H9 (cell line): ENCODE measurements at regions not wholly inside any gene's neighbourhood (a gene's known extent, or its start where the extent isn't known, plus 50 kb on each side); places are given as distances from the start of the nearest gene placed in this dataset.

Experiments
- DNase-seq: peaks from one replicate; pipeline ENCODE4 v3.0.0-alpha.2; 2017
- H2AFZ ChIP-seq: one replicate; pipeline ENCODE4 v1.6.1; 2013; ENCODE audit warnings: mild to moderate bottlenecking, low read length, control low read depth, moderate library complexity
- H2AK5ac ChIP-seq: 2 replicates; pipeline ENCODE4 v1.6.1; 2013; ENCODE audit warnings: low read length, control low read depth, mixed read lengths; ENCODE audit not compliant: insufficient read length
- H2BK120ac ChIP-seq: one replicate; pipeline ENCODE4 v1.6.1; 2013; ENCODE audit warnings: low read depth, mild to moderate bottlenecking, low read length, control low read depth, inconsistent platforms; ENCODE audit not compliant: poor library complexity, severe bottlenecking
- H2BK12ac ChIP-seq: 2 replicates; pipeline ENCODE4 v1.6.1; 2013; ENCODE audit warnings: low read length, control low read depth, mixed read lengths, low read depth; ENCODE audit not compliant: insufficient read length
- H2BK15ac ChIP-seq: 2 replicates; pipeline ENCODE4 v1.6.1; 2013; ENCODE audit warnings: low read depth, low read length, control low read depth
- H2BK20ac ChIP-seq: one replicate; pipeline ENCODE4 v1.6.1; 2013; ENCODE audit warnings: low read depth, mild to moderate bottlenecking, low read length, control low read depth, inconsistent platforms; ENCODE audit not compliant: poor library complexity, severe bottlenecking
- H2BK5ac ChIP-seq: 2 replicates; pipeline ENCODE4 v1.6.1; 2013; ENCODE audit warnings: low read length, control low read depth, mixed read lengths; ENCODE audit not compliant: insufficient read length
- H3K14ac ChIP-seq: 2 replicates; pipeline ENCODE4 v1.6.1; 2013; ENCODE audit warnings: low read length, control low read depth; ENCODE audit not compliant: insufficient read depth
- H3K18ac ChIP-seq: 2 replicates; pipeline ENCODE4 v1.6.1; 2013; ENCODE audit warnings: low read depth, mild to moderate bottlenecking, mixed read lengths, low read length, control low read depth; ENCODE audit not compliant: insufficient read length
- H3K23ac ChIP-seq: 2 replicates; pipeline ENCODE4 v1.6.1; 2013; ENCODE audit warnings: low read length, control low read depth, mixed read lengths, low read depth; ENCODE audit not compliant: insufficient read length
- H3K23me2 ChIP-seq: 2 replicates; pipeline ENCODE4 v1.6.1; 2013; ENCODE audit warnings: low read depth, mild to moderate bottlenecking, mixed read lengths, low read length, control low read depth; ENCODE audit not compliant: insufficient read length, poor library complexity, severe bottlenecking
- H3K27ac ChIP-seq: 2 replicates; pipeline ENCODE4 v1.5.1; 2013; ENCODE audit warnings: low read length, control low read depth, mixed read lengths, low read depth; ENCODE audit not compliant: insufficient read length
- H3K27me3 ChIP-seq: 2 replicates; pipeline ENCODE4 v1.6.1; 2013; ENCODE audit warnings: low read length, control low read depth, inconsistent platforms; ENCODE audit not compliant: insufficient read depth
- H3K4ac ChIP-seq: 2 replicates; pipeline ENCODE4 v1.6.1; 2013; ENCODE audit warnings: low read depth, mild to moderate bottlenecking, control low read depth, inconsistent platforms, low read length, moderate library complexity
- H3K4me1 ChIP-seq: 2 replicates; pipeline ENCODE4 v1.6.1; 2013; ENCODE audit warnings: low read length, control low read depth, inconsistent platforms; ENCODE audit not compliant: insufficient read depth
- H3K4me2 ChIP-seq: 2 replicates; pipeline ENCODE4 v1.6.1; 2013; ENCODE audit warnings: low read length, control low read depth, mixed read lengths; ENCODE audit not compliant: insufficient read length, insufficient read depth
- H3K56ac ChIP-seq: 2 replicates; pipeline ENCODE4 v1.6.1; 2013; ENCODE audit warnings: low read depth, mild to moderate bottlenecking, mixed read lengths, low read length, control low read depth; ENCODE audit not compliant: insufficient read length
- H3K79me1 ChIP-seq: 2 replicates; pipeline ENCODE4 v1.6.1; 2013; ENCODE audit warnings: low read depth, mild to moderate bottlenecking, moderate library complexity, low read length, control low read depth, inconsistent platforms; ENCODE audit not compliant: insufficient read depth, poor library complexity, severe bottlenecking
- H3K79me2 ChIP-seq: 2 replicates; pipeline ENCODE4 v1.6.1; 2013; ENCODE audit warnings: low read length, control low read depth, inconsistent platforms; ENCODE audit not compliant: insufficient read depth
- H3K9ac ChIP-seq: 2 replicates; pipeline ENCODE4 v1.6.1; 2013; ENCODE audit warnings: low read length, control low read depth, mixed read lengths; ENCODE audit not compliant: insufficient read length; ENCODE audit errors: extremely low read depth
- H3K9me3 ChIP-seq: one replicate; pipeline ENCODE4 v1.6.1; 2013; ENCODE audit warnings: low read depth, low read length, inconsistent platforms; ENCODE audit not compliant: control insufficient read depth
- H3T11ph ChIP-seq: one replicate; pipeline ENCODE4 v1.6.1; 2013; ENCODE audit warnings: mild to moderate bottlenecking, low read length, control low read depth, inconsistent platforms
- H4K20me1 ChIP-seq: one replicate; pipeline ENCODE4 v1.6.1; 2013; ENCODE audit not compliant: control insufficient read depth, insufficient read length, insufficient read depth
- H4K5ac ChIP-seq: 2 replicates; pipeline ENCODE4 v1.6.1; 2013; ENCODE audit warnings: low read depth, mild to moderate bottlenecking, mixed read lengths, low read length, control low read depth; ENCODE audit not compliant: insufficient read length
- H4K8ac ChIP-seq: replicated peaks from 2 replicates; pipeline ENCODE4 v1.6.1; 2013; ENCODE audit warnings: low read length, control low read depth, mixed read lengths, low read depth; ENCODE audit not compliant: insufficient read length
- H4K91ac ChIP-seq: 2 replicates; pipeline ENCODE4 v1.6.1; 2013; ENCODE audit warnings: low read depth, mild to moderate bottlenecking, moderate library complexity, mixed read lengths, low read length, control low read depth; ENCODE audit not compliant: insufficient read length
- H3K27ac Mint-ChIP-seq, 3 experiments: 2 replicates in 2 of 3; 3 replicates in 1 of 3; pipeline ENCODE4 v1.8.0; 2020 to 2021; ENCODE audit warnings: mixed read lengths in 3 of 3, mild to moderate bottlenecking in 1 of 3, moderate library complexity in 1 of 3
- H3K27me3 Mint-ChIP-seq: 2 replicates; pipeline ENCODE4 v1.8.0; 2021; ENCODE audit warnings: low read depth, mild to moderate bottlenecking, moderate library complexity, mixed read lengths
- H3K36me3 Mint-ChIP-seq, 3 experiments: 2 replicates in 2 of 3; 3 replicates in 1 of 3; pipeline ENCODE4 v1.8.0; 2020 to 2021; ENCODE audit warnings: low read depth in 3 of 3, mixed read lengths in 3 of 3; ENCODE audit not compliant: insufficient read depth in 1 of 3
- H3K4me1 Mint-ChIP-seq, 2 experiments: 2 replicates each; pipeline ENCODE4 v1.8.0; 2020; ENCODE audit warnings: mixed read lengths in 2 of 2
- H3K4me3 Mint-ChIP-seq, 2 experiments: 2 replicates in 1 of 2; 3 replicates in 1 of 2; pipeline ENCODE4 v1.8.0; 2020 to 2021; ENCODE audit warnings: mild to moderate bottlenecking in 2 of 2, mixed read lengths in 2 of 2, moderate library complexity in 1 of 2
- H3K9me3 Mint-ChIP-seq, 2 experiments: 2 replicates in 1 of 2; 3 replicates in 1 of 2; pipeline ENCODE4 v1.8.0; 2020; ENCODE audit warnings: mild to moderate bottlenecking in 2 of 2, mixed read lengths in 2 of 2, moderate library complexity in 1 of 2
- WGBS: extraction: QIAGEN DNeasy Blood & Tissue Kit; methylation state at CpG from one replicate; pipeline ENCODE4 v1.1.7; 2013; ENCODE audit warnings: missing lambda C conversion rate, low lambda C conversion rate, mixed read lengths; ENCODE audit not compliant: insufficient read length; ENCODE audit errors: extremely low coverage; 5-methylcytosine and 5-hydroxymethylcytosine counted together
- TF ChIP-seq, protein P1 (sequence below): fragments of 200-600 bp; sonication (generic); conservative IDR thresholded peaks from 3 replicates; pipeline ENCODE4 v1.8.0; 2021; ENCODE audit warnings: antibody characterized with exemption, mild to moderate bottlenecking

DNA sequence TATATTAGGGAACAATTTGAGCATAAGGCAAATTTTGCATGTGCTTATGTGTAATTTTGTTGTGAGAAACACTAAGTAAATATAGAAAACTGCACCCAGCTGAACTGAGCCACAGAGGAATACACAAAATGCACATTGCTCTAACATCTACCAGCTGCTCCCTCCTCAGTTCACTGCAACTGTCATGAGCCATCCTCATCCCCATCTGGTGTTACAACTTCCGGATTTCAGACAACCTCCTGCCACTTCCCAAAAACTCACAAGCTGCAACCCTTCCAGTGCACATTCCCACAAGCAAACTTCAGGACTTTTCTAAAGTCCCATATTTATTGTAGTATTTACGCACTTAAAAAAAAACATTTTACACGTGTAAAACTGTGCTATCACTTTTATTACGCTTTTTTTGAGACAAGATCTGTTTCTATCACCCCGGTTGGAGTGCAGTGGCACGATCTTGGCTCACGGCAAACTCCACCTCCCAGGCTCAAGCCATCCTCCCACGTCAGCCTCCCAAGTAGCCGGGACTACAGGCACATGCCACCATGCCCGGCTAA, 169.1 kb upstream of the TBX3 start:
- no peaks in the 10 kb centered on the region for H3K27me3 ChIP-seq
- H3K9ac ChIP-seq = no peak overlapping the region
- H4K5ac ChIP-seq = no peak overlapping the region
- H3K27ac ChIP-seq = no peak overlapping the region
- no peak overlapping the region for H3T11ph ChIP-seq
- Mint-ChIP-seq H3K4me3 (no peak overlapping the region), H3K36me3 (peaks cover 0 to 9% (median 0%) of the 10 kb centered on the region in 3 experiments; a peak in 2 of 7 replicates), H3K27ac (no peak overlapping the region), H3K9me3 (peaks cover 6 to 9% of the 10 kb centered on the region in 2 experiments; a peak in 4 of 5 replicates), H3K27me3 (peaks cover 8% of the 10 kb centered on the region), H3K4me1 (no peaks in the 10 kb centered on the region)
- H3K79me2 ChIP-seq = no peaks in the 10 kb centered on the region
- H4K20me1 ChIP-seq = no peaks in the 10 kb centered on the region
- no peak overlapping the region for H4K91ac ChIP-seq
- no peak overlapping the region for H2BK120ac ChIP-seq
- H3K56ac ChIP-seq = no peak overlapping the region
- no peak overlapping the region for H3K23ac ChIP-seq
- H2AK5ac ChIP-seq = no peak overlapping the region
- no CpG with 5 or more reads among the region's 10 CpGs for WGBS
- no peaks in the 10 kb centered on the region for H3K9me3 ChIP-seq
- no peak overlapping the region for H2BK20ac ChIP-seq
- H4K8ac ChIP-seq = no peak overlapping the region
- no peak overlapping the region for H3K4me2 ChIP-seq
- no peak overlapping the region for H3K14ac ChIP-seq
- H2BK5ac ChIP-seq = no peak overlapping the region
- no peaks in the 10 kb centered on the region for H3K23me2 ChIP-seq
- H3K4me1 ChIP-seq = no peaks in the 10 kb centered on the region
- no peak for DNase-seq
- H3K18ac ChIP-seq = no peak overlapping the region
- no peak overlapping the region for H2BK12ac ChIP-seq
- TF ChIP-seq, protein P1, sequence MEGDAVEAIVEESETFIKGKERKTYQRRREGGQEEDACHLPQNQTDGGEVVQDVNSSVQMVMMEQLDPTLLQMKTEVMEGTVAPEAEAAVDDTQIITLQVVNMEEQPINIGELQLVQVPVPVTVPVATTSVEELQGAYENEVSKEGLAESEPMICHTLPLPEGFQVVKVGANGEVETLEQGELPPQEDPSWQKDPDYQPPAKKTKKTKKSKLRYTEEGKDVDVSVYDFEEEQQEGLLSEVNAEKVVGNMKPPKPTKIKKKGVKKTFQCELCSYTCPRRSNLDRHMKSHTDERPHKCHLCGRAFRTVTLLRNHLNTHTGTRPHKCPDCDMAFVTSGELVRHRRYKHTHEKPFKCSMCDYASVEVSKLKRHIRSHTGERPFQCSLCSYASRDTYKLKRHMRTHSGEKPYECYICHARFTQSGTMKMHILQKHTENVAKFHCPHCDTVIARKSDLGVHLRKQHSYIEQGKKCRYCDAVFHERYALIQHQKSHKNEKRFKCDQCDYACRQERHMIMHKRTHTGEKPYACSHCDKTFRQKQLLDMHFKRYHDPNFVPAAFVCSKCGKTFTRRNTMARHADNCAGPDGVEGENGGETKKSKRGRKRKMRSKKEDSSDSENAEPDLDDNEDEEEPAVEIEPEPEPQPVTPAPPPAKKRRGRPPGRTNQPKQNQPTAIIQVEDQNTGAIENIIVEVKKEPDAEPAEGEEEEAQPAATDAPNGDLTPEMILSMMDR = no peak
- no peak overlapping the region for H3K4ac ChIP-seq
- H2AFZ ChIP-seq = no peak overlapping the region
- H3K79me1 ChIP-seq = no peaks in the 10 kb centered on the region
- no peak overlapping the region for H2BK15ac ChIP-seq
